ENCODE measurements at regions not wholly inside any gene's neighbourhood (a gene's known extent, or its start where the extent isn't known, plus 50 kb on each side); places are given as distances from the start of the nearest gene placed in this dataset.

GRCh38 chr11:32187111-32187510 is 96.2 kb downstream of the RCN1 start:
- BruUV-seq (replicated peaks): no TSS peak
- Histone ChIP-seq H3K36me3 (ENCODE audit: control insufficient read depth, insufficient read depth, low read length) (no peaks in the 10 kb centered on the region), H3K4me2 (ENCODE audit: low read depth, low read length) (no peak overlapping the region), H3K4me3 (ENCODE audit: insufficient read depth, low read depth, low read length) (no peak overlapping the region), H3K14ac (replicated peaks; ENCODE audit: low read depth, low read length) (no peak overlapping the region), H4K8ac (ENCODE audit: low read depth in 2 of 2, low read length in 2 of 2) (no peak overlapping the region), H4K20me1 (ENCODE audit: insufficient read depth, low read length) (no peaks in the 10 kb centered on the region), H3K18ac (ENCODE audit: low read depth, low read length) (no peak overlapping the region), H2AFZ (replicated peaks; ENCODE audit: low read length, poor library complexity) (no peak overlapping the region), H2BK120ac (ENCODE audit: low read depth, low read length) (no peak overlapping the region), H3K4me1 (ENCODE audit: control insufficient read depth, insufficient read depth, low read length) (no peaks in the 10 kb centered on the region), H2BK15ac (ENCODE audit: low read depth, low read length) (no peak overlapping the region), H3K27me3 (ENCODE audit: control insufficient read depth, insufficient read depth, low read length) (peaks cover 19% of the 10 kb centered on the region), H2BK20ac (ENCODE audit: low read depth, low read length) (no peak overlapping the region), H3K56ac (ENCODE audit: extremely low read depth, insufficient read depth, low read length) (no peak overlapping the region), H2BK5ac (ENCODE audit: low read depth, low read length, poor library complexity, severe bottlenecking) (no peak overlapping the region), H2AK5ac (ENCODE audit: low read depth, low read length) (no peak overlapping the region), H2AK9ac (replicated peaks; ENCODE audit: low read depth, low read length, poor library complexity) (no peak overlapping the region), H3K9me1 (ENCODE audit: insufficient read depth, low read length) (no peaks in the 10 kb centered on the region), H3K4ac (ENCODE audit: low read depth, low read length) (no peak overlapping the region), H3K23ac (ENCODE audit: low read depth, low read length) (no peak overlapping the region), H3K9ac (ENCODE audit: low read depth, low read length) (no peak overlapping the region), H3K79me1 (ENCODE audit: low read depth in 1 of 2, low read length in 2 of 2) (no peaks in the 10 kb centered on the region), H3K9me3 (ENCODE audit: control insufficient read depth, insufficient read depth, low read length) (no peaks in the 10 kb centered on the region), H4K5ac (ENCODE audit: low read depth, low read length) (no peak overlapping the region), H4K91ac (ENCODE audit: insufficient read depth, low read depth, low read length) (no peak overlapping the region), H3K27ac (ENCODE audit: insufficient read depth, low read length) (no peak overlapping the region)
- in situ Hi-C loops (cut with MboI; ENCODE audit: low sequenced_read_pairs) (no loop called here), intact Hi-C loops (cut with micrococcal nuclease) (no loop called here), dilution Hi-C loops (cut with HindIII; ENCODE audit: low sequenced_read_pairs, unreplicated experiment) (no loop called here)
- no peak for TF ChIP-seq CEBPB (IDR thresholded peaks at IDR 0.05; ENCODE audit: low read depth, low read length)
- no peak for TF ChIP-seq MAZ (IDR thresholded peaks at IDR 0.05; ENCODE audit: borderline replicate concordance, low read depth, low read length)
- TF ChIP-seq MAFK (IDR thresholded peaks at IDR 0.05; ENCODE audit: low read depth, low read length): no peak
- no peak for TF ChIP-seq POLR2A (IDR thresholded peaks at IDR 0.05; ENCODE audit: low read depth, low read length)
- TF ChIP-seq NFE2L2 (IDR thresholded peaks at IDR 0.05; ENCODE audit: low read depth, low read length): no peak
- no peak for TF ChIP-seq RAD21 (IDR thresholded peaks at IDR 0.05; ENCODE audit: low read length)
- ATAC-seq (ENCODE audit: low read depth) (no peak), DNase-seq (no peak)
- POLR2A ChIA-PET (ENCODE audit: unreplicated experiment): no interaction called here
- CTCF ChIA-PET: no interaction called here

Measured in IMR-90 (cell line).